H9 (cell line): ENCODE measurements at regions not wholly inside any gene's neighbourhood (a gene's known extent, or its start where the extent isn't known, plus 50 kb on each side); places are given as distances from the start of the nearest gene placed in this dataset.

Source experiments
- DNase-seq: peaks from one replicate; pipeline ENCODE4 v3.0.0-alpha.2; 2017
- H2AFZ ChIP-seq: one replicate; pipeline ENCODE4 v1.6.1; 2013; ENCODE audit warnings: mild to moderate bottlenecking, low read length, control low read depth, moderate library complexity
- H2AK5ac ChIP-seq: 2 replicates; pipeline ENCODE4 v1.6.1; 2013; ENCODE audit warnings: low read length, control low read depth, mixed read lengths; ENCODE audit not compliant: insufficient read length
- H2BK120ac ChIP-seq: one replicate; pipeline ENCODE4 v1.6.1; 2013; ENCODE audit warnings: low read depth, mild to moderate bottlenecking, low read length, control low read depth, inconsistent platforms; ENCODE audit not compliant: poor library complexity, severe bottlenecking
- H2BK12ac ChIP-seq: 2 replicates; pipeline ENCODE4 v1.6.1; 2013; ENCODE audit warnings: low read length, control low read depth, mixed read lengths, low read depth; ENCODE audit not compliant: insufficient read length
- H2BK15ac ChIP-seq: 2 replicates; pipeline ENCODE4 v1.6.1; 2013; ENCODE audit warnings: low read depth, low read length, control low read depth
- H2BK20ac ChIP-seq: one replicate; pipeline ENCODE4 v1.6.1; 2013; ENCODE audit warnings: low read depth, mild to moderate bottlenecking, low read length, control low read depth, inconsistent platforms; ENCODE audit not compliant: poor library complexity, severe bottlenecking
- H2BK5ac ChIP-seq: 2 replicates; pipeline ENCODE4 v1.6.1; 2013; ENCODE audit warnings: low read length, control low read depth, mixed read lengths; ENCODE audit not compliant: insufficient read length
- H3K14ac ChIP-seq: 2 replicates; pipeline ENCODE4 v1.6.1; 2013; ENCODE audit warnings: low read length, control low read depth; ENCODE audit not compliant: insufficient read depth
- H3K18ac ChIP-seq: 2 replicates; pipeline ENCODE4 v1.6.1; 2013; ENCODE audit warnings: low read depth, mild to moderate bottlenecking, mixed read lengths, low read length, control low read depth; ENCODE audit not compliant: insufficient read length
- H3K23ac ChIP-seq: 2 replicates; pipeline ENCODE4 v1.6.1; 2013; ENCODE audit warnings: low read length, control low read depth, mixed read lengths, low read depth; ENCODE audit not compliant: insufficient read length
- H3K23me2 ChIP-seq: 2 replicates; pipeline ENCODE4 v1.6.1; 2013; ENCODE audit warnings: low read depth, mild to moderate bottlenecking, mixed read lengths, low read length, control low read depth; ENCODE audit not compliant: insufficient read length, poor library complexity, severe bottlenecking
- H3K27ac ChIP-seq: 2 replicates; pipeline ENCODE4 v1.5.1; 2013; ENCODE audit warnings: low read length, control low read depth, mixed read lengths, low read depth; ENCODE audit not compliant: insufficient read length
- H3K27me3 ChIP-seq: 2 replicates; pipeline ENCODE4 v1.6.1; 2013; ENCODE audit warnings: low read length, control low read depth, inconsistent platforms; ENCODE audit not compliant: insufficient read depth
- H3K4ac ChIP-seq: 2 replicates; pipeline ENCODE4 v1.6.1; 2013; ENCODE audit warnings: low read depth, mild to moderate bottlenecking, control low read depth, inconsistent platforms, low read length, moderate library complexity
- H3K4me1 ChIP-seq: 2 replicates; pipeline ENCODE4 v1.6.1; 2013; ENCODE audit warnings: low read length, control low read depth, inconsistent platforms; ENCODE audit not compliant: insufficient read depth
- H3K4me2 ChIP-seq: 2 replicates; pipeline ENCODE4 v1.6.1; 2013; ENCODE audit warnings: low read length, control low read depth, mixed read lengths; ENCODE audit not compliant: insufficient read length, insufficient read depth
- H3K56ac ChIP-seq: 2 replicates; pipeline ENCODE4 v1.6.1; 2013; ENCODE audit warnings: low read depth, mild to moderate bottlenecking, mixed read lengths, low read length, control low read depth; ENCODE audit not compliant: insufficient read length
- H3K79me1 ChIP-seq: 2 replicates; pipeline ENCODE4 v1.6.1; 2013; ENCODE audit warnings: low read depth, mild to moderate bottlenecking, moderate library complexity, low read length, control low read depth, inconsistent platforms; ENCODE audit not compliant: insufficient read depth, poor library complexity, severe bottlenecking
- H3K79me2 ChIP-seq: 2 replicates; pipeline ENCODE4 v1.6.1; 2013; ENCODE audit warnings: low read length, control low read depth, inconsistent platforms; ENCODE audit not compliant: insufficient read depth
- H3K9ac ChIP-seq: 2 replicates; pipeline ENCODE4 v1.6.1; 2013; ENCODE audit warnings: low read length, control low read depth, mixed read lengths; ENCODE audit not compliant: insufficient read length; ENCODE audit errors: extremely low read depth
- H3K9me3 ChIP-seq: one replicate; pipeline ENCODE4 v1.6.1; 2013; ENCODE audit warnings: low read depth, low read length, inconsistent platforms; ENCODE audit not compliant: control insufficient read depth
- H3T11ph ChIP-seq: one replicate; pipeline ENCODE4 v1.6.1; 2013; ENCODE audit warnings: mild to moderate bottlenecking, low read length, control low read depth, inconsistent platforms
- H4K20me1 ChIP-seq: one replicate; pipeline ENCODE4 v1.6.1; 2013; ENCODE audit not compliant: control insufficient read depth, insufficient read length, insufficient read depth
- H4K5ac ChIP-seq: 2 replicates; pipeline ENCODE4 v1.6.1; 2013; ENCODE audit warnings: low read depth, mild to moderate bottlenecking, mixed read lengths, low read length, control low read depth; ENCODE audit not compliant: insufficient read length
- H4K8ac ChIP-seq: replicated peaks from 2 replicates; pipeline ENCODE4 v1.6.1; 2013; ENCODE audit warnings: low read length, control low read depth, mixed read lengths, low read depth; ENCODE audit not compliant: insufficient read length
- H4K91ac ChIP-seq: 2 replicates; pipeline ENCODE4 v1.6.1; 2013; ENCODE audit warnings: low read depth, mild to moderate bottlenecking, moderate library complexity, mixed read lengths, low read length, control low read depth; ENCODE audit not compliant: insufficient read length
- H3K27ac Mint-ChIP-seq, 3 experiments: 2 replicates in 2 of 3; 3 replicates in 1 of 3; pipeline ENCODE4 v1.8.0; 2020 to 2021; ENCODE audit warnings: mixed read lengths in 3 of 3, mild to moderate bottlenecking in 1 of 3, moderate library complexity in 1 of 3
- H3K27me3 Mint-ChIP-seq: 2 replicates; pipeline ENCODE4 v1.8.0; 2021; ENCODE audit warnings: low read depth, mild to moderate bottlenecking, moderate library complexity, mixed read lengths
- H3K36me3 Mint-ChIP-seq, 3 experiments: 2 replicates in 2 of 3; 3 replicates in 1 of 3; pipeline ENCODE4 v1.8.0; 2020 to 2021; ENCODE audit warnings: low read depth in 3 of 3, mixed read lengths in 3 of 3; ENCODE audit not compliant: insufficient read depth in 1 of 3
- H3K4me1 Mint-ChIP-seq, 2 experiments: 2 replicates each; pipeline ENCODE4 v1.8.0; 2020; ENCODE audit warnings: mixed read lengths in 2 of 2
- H3K4me3 Mint-ChIP-seq, 2 experiments: 2 replicates in 1 of 2; 3 replicates in 1 of 2; pipeline ENCODE4 v1.8.0; 2020 to 2021; ENCODE audit warnings: mild to moderate bottlenecking in 2 of 2, mixed read lengths in 2 of 2, moderate library complexity in 1 of 2
- H3K9me3 Mint-ChIP-seq, 2 experiments: 2 replicates in 1 of 2; 3 replicates in 1 of 2; pipeline ENCODE4 v1.8.0; 2020; ENCODE audit warnings: mild to moderate bottlenecking in 2 of 2, mixed read lengths in 2 of 2, moderate library complexity in 1 of 2
- CTCF ChIP-seq: fragments of 200-600 bp; sonication (generic); conservative IDR thresholded peaks from 3 replicates; pipeline ENCODE4 v1.8.0; 2021; ENCODE audit warnings: antibody characterized with exemption, mild to moderate bottlenecking
- WGBS: extraction: QIAGEN DNeasy Blood & Tissue Kit; methylation state at CpG from one replicate; pipeline ENCODE4 v1.1.7; 2013; ENCODE audit warnings: missing lambda C conversion rate, low lambda C conversion rate, mixed read lengths; ENCODE audit not compliant: insufficient read length; ENCODE audit errors: extremely low coverage; 5-methylcytosine and 5-hydroxymethylcytosine counted together

- Histone ChIP-seq H3K18ac (no peak overlapping the region), H3K4ac (no peak overlapping the region), H3K4me2 (no peak overlapping the region), H2BK15ac (no peak overlapping the region), H3K79me2 (no peaks in the 10 kb centered on the region), H4K20me1 (no peaks in the 10 kb centered on the region), H3K23ac (no peak overlapping the region), H2BK20ac (no peak overlapping the region), H3K14ac (no peak overlapping the region), H4K5ac (no peak overlapping the region), H4K91ac (no peak overlapping the region), H4K8ac (no peak overlapping the region), H3K27me3 (no peaks in the 10 kb centered on the region), H3K79me1 (no peaks in the 10 kb centered on the region), H3K56ac (no peak overlapping the region), H2BK12ac (no peak overlapping the region), H3K23me2 (no peaks in the 10 kb centered on the region), H2BK120ac (no peak overlapping the region), H3K4me1 (no peaks in the 10 kb centered on the region), H2AK5ac (no peak overlapping the region), H3K9ac (no peak overlapping the region), H2AFZ (no peak overlapping the region), H3K9me3 (no peaks in the 10 kb centered on the region), H3T11ph (no peak overlapping the region), H3K27ac (no peak overlapping the region), H2BK5ac (no peak overlapping the region)
- Mint-ChIP-seq H3K27me3 (no peaks in the 10 kb centered on the region), H3K4me1 (no peaks in the 10 kb centered on the region), H3K27ac (no peak overlapping the region), H3K4me3 (no peak overlapping the region), H3K9me3 (no peaks in the 10 kb centered on the region), H3K36me3 (no peaks in the 10 kb centered on the region)
- TF ChIP-seq CTCF, result no peak
- no CpG with 5 or more reads among the region's 1 CpG for WGBS
- no peak for DNase-seq
Measured at GRCh38 chr9:12988258-12988657, 213.4 kb downstream of the LURAP1L start.
